ENCODE measurements at regions not wholly inside any gene's neighbourhood (a gene's known extent, or its start where the extent isn't known, plus 50 kb on each side); places are given as distances from the start of the nearest gene placed in this dataset.

GRCh38 chr3:110456438-110457138 is 615.0 kb upstream of the NECTIN3 start:
- no peak for TF ChIP-seq CTCF (IDR thresholded peaks at IDR 0.05)
- ATAC-seq, result no peak

GRCh38 chr3:110457508-110457907 is 614.1 kb upstream of the NECTIN3 start:
- H3K27ac Mint-ChIP-seq, result no peak overlapping the region
- H3K27me3 ChIP-seq (ENCODE audit: control insufficient read depth, insufficient read depth, low read length), result no peaks in the 10 kb centered on the region
- H3K4me1 Mint-ChIP-seq, result no peaks in the 10 kb centered on the region
- H3K27me3 Mint-ChIP-seq (ENCODE audit: low read depth in 2 of 2), result no peaks in the 10 kb centered on the region
- intact Hi-C loops (cut with micrococcal nuclease), result no loop called here
- ATAC-seq (no peak), DNase-seq (no peak)
- no peaks in the 10 kb centered on the region for H3K9me3 ChIP-seq (ENCODE audit: control insufficient read depth, insufficient read depth, low read length)
- no peak for TF ChIP-seq CTCF (IDR thresholded peaks at IDR 0.05)
- H3K4me3 ChIP-seq (ENCODE audit: low read length), result no peak overlapping the region
- no peak overlapping the region for H3K4me3 Mint-ChIP-seq
- 91% methylated on average over 4 of the region's 5 CpGs for WGBS (ENCODE audit: insufficient coverage)
- no peak overlapping the region for H3K27ac ChIP-seq (ENCODE audit: low read length)
- peaks cover 7 to 17% of the 10 kb centered on the region in 2 donors for H3K9me3 Mint-ChIP-seq
- H3K36me3 Mint-ChIP-seq, result no peaks in the 10 kb centered on the region
- H3K36me3 ChIP-seq (ENCODE audit: control insufficient read depth, insufficient read depth, low read length), result no peaks in the 10 kb centered on the region
- H3K4me1 ChIP-seq (ENCODE audit: control insufficient read depth, insufficient read depth, low read length), result no peaks in the 10 kb centered on the region

More at GRCh38 chr3:110456438-110457138, 615.0 kb upstream of the NECTIN3 start:
- Histone ChIP-seq H3K27me3 (ENCODE audit: control insufficient read depth, insufficient read depth, low read length) (no peaks in the 10 kb centered on the region), H3K36me3 (ENCODE audit: control insufficient read depth, insufficient read depth, low read length) (no peaks in the 10 kb centered on the region), H3K27ac (ENCODE audit: low read length) (no peak overlapping the region), H3K9me3 (ENCODE audit: control insufficient read depth, insufficient read depth, low read length) (no peaks in the 10 kb centered on the region), H3K4me3 (ENCODE audit: low read length) (no peak overlapping the region), H3K4me1 (ENCODE audit: control insufficient read depth, insufficient read depth, low read length) (no peaks in the 10 kb centered on the region)
- intact Hi-C loops (cut with micrococcal nuclease), result no loop called here
- no peaks in the 10 kb centered on the region for H3K36me3 Mint-ChIP-seq
- no peak overlapping the region for H3K27ac Mint-ChIP-seq
- H3K27me3 Mint-ChIP-seq (ENCODE audit: low read depth in 2 of 2), result no peaks in the 10 kb centered on the region
- WGBS (ENCODE audit: insufficient coverage), result 68% methylated on average over 4 of the region's 4 CpGs
- H3K9me3 Mint-ChIP-seq, result peaks cover 7 to 17% of the 10 kb centered on the region in 2 donors
- DNase-seq, result no peak
- H3K4me3 Mint-ChIP-seq, result no peak overlapping the region
- H3K4me1 Mint-ChIP-seq, result no peaks in the 10 kb centered on the region

- ATAC-seq, result no peak
- Mint-ChIP-seq H3K27ac (no peak overlapping the region), H3K27me3 (ENCODE audit: low read depth in 2 of 2) (no peaks in the 10 kb centered on the region)
These were observed 612.6 kb upstream of the NECTIN3 start for GRCh38 chr3:110459021-110459420.

More at GRCh38 chr3:110459021-110459420, 612.6 kb upstream of the NECTIN3 start:
- WGBS (ENCODE audit: insufficient coverage), result 77% methylated on average over 2 of the region's 2 CpGs
- Mint-ChIP-seq H3K36me3 (no peaks in the 10 kb centered on the region), H3K4me1 (no peaks in the 10 kb centered on the region), H3K4me3 (no peak overlapping the region), H3K9me3 (peaks cover 9 to 11% of the 10 kb centered on the region in 2 donors)
- DNase-seq, result no peak
- H3K4me1 ChIP-seq (ENCODE audit: control insufficient read depth, insufficient read depth, low read length), result no peaks in the 10 kb centered on the region
- no peaks in the 10 kb centered on the region for H3K27me3 ChIP-seq (ENCODE audit: control insufficient read depth, insufficient read depth, low read length)
- intact Hi-C loops (cut with micrococcal nuclease), result no loop called here
- no peak overlapping the region for H3K4me3 ChIP-seq (ENCODE audit: low read length)
- H3K27ac ChIP-seq (ENCODE audit: low read length), result no peak overlapping the region
- no peaks in the 10 kb centered on the region for H3K36me3 ChIP-seq (ENCODE audit: control insufficient read depth, insufficient read depth, low read length)
- H3K9me3 ChIP-seq (ENCODE audit: control insufficient read depth, insufficient read depth, low read length), result no peaks in the 10 kb centered on the region
- TF ChIP-seq CTCF (IDR thresholded peaks at IDR 0.05), result no peak
